Right renal pelvis (tissue), 4 donors: ENCODE measurements at regions not wholly inside any gene's neighbourhood (a gene's known extent, or its start where the extent isn't known, plus 50 kb on each side); places are given as distances from the start of the nearest gene placed in this dataset.

ENCODE experiments used
- DNase-seq, 4 donors: peaks; one replicate each; pipeline ENCODE4 v3.0.0-alpha.2; 2013; ENCODE audit warnings: low read depth in 4 of 4, low spot score in 3 of 4, missing footprints in 1 of 4

GRCh38 chr11:19382131-19382611 is 141.4 kb upstream of the E2F8 start:
- no peak for DNase-seq

DNA sequence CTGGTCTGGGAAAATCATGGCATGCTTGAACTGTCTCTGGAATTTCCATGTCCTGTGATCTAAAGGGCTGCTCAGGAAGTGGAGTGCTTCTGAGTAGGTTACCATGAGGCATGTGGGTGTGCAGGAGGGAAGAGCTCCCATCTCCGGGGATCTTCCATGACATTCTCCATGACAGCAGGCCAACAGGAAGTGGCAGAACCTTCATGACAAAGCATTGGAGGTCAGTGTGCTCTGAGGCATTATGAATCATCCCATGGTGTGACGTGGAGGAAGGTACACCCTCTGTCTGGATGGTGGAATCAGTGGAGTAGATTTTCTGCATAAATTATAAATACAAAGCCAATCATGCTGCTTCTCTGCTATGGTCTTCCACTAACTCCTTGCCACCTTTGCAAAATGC is 139.6 kb upstream of the E2F8 start:
- DNase-seq, result no peak

DNA sequence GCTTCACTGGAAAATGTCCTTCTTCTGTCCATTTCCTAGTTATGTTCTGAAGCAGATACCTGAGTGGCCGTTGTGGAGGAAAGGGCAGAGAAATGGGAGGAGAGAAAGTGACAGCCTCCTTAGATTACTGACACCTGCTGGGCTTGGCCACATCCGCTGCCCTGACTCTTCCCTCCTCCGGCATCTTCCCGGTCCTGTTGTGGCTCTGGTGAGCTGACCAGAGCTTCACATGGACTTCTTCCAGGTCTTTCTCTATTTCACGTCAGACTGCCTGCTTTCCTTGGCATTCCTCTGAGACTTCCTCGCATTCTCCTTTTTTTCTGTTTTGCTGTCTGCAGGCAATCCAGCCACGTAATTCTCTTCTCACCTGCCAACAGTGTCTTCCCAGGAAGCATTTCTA is 138.7 kb upstream of the E2F8 start:
- DNase-seq, result no peak

DNA sequence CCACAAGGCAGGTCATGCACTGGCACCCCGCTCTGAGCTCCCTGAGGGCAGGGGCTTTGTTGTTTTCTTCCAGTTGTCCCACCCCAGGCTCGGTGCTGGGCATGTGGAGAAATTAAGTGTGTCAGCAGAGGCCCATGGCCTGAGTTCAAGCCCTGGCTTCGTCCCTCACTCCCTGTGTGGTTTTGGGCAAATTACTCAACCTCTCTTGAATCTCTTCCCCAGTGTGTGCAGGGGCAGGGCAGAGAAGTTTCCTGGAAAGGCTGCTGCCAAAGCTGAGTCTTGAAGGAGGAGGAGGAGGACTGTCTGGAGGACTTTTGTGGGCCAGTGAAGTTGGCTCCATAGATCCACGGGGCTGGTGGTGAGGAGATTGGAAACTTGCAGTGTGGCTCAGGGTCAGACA is 138.1 kb upstream of the E2F8 start:
- DNase-seq, result no peak

GRCh38 chr11:19377881-19378280 is 137.1 kb upstream of the E2F8 start:
- DNase-seq, result no peak

DNA sequence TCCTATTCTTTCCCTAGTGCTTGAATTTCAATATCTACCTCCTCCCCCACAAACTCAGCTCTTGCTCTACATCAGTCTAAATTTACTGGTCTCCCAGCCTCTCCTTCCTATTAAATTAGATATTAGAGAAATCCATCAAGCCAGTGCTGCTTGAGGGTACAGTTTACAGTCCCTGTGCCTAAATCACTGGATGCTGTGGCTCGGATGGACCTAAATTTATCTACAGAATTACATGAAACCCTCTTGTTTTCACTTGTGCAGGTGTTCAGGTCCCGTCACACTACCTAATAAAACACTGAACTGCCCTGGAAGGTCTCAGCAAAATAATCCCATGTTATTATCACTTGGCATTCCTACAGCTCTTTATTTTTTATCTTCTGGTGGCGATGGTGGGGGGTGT is 134.7 kb upstream of the E2F8 start:
- no peak for DNase-seq

DNA sequence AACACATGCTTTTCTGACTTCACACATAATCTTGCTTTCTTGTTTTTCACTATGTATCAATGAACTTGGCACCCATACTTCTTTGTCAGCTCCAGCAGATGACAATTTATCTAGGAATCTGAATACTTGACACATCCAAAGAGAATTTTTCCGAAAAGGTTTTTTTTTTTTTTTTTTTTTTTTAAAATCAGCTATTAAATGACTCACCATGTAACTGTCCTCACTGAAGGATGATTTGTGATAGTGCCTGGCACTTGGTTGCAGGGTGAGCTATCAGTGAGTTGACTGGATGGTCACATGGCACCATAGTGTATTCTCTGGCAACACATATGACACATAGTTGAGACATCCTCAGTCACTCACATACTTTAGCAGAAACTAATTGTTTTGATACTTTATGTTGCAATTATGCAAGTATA is 133.4 kb upstream of the E2F8 start:
- no peak for DNase-seq

- no peak for DNase-seq
Observed at GRCh38 chr11:19372381-19372780, 131.6 kb upstream of the E2F8 start.

DNA sequence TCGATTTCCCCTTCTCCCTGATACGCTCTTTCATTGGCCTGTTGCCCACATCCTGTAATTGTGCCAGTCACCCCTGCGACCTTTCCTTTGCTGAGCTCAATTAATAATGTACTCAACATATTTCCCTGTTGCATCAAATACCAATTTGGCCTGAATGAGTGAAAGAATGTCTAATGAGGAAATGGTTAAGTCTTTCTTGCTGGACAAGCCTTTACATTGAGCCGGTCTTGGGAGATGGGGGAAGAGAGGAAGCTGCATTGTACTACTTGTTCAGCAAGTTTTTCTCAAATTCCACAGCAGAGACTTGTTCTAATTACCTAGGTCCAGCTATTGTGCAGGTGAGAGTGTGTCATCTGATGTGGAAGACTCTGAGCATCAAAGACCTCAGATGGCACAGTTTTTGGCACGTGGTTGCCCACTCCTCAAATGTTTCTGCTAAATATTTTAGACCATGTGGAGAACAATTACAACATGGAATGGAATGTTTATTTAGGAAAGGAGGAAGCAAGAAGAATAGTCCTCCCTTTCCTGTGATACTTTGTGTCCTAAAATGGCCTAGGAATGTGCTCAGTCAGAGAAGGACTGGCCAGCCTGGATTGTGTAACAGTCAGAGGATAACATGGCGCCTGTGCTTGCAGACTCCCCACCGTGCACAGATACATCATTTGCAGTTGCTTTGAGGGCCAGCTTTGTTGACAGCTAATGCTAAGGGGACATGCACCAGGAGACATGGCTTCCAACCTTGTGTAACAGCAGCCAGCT is 129.5 kb upstream of the E2F8 start:
- DNase-seq, result peak in 1 of 4 donors; percentile 16

GRCh38 chr11:19368726-19369375 is 128.1 kb upstream of the E2F8 start:
- DNase-seq, result no peak

- no peak for DNase-seq
Observed at GRCh38 chr11:19366992-19367709, 126.4 kb upstream of the E2F8 start.

- no peak for DNase-seq
Observed at GRCh38 chr11:19365743-19366410, 125.1 kb upstream of the E2F8 start.

DNA sequence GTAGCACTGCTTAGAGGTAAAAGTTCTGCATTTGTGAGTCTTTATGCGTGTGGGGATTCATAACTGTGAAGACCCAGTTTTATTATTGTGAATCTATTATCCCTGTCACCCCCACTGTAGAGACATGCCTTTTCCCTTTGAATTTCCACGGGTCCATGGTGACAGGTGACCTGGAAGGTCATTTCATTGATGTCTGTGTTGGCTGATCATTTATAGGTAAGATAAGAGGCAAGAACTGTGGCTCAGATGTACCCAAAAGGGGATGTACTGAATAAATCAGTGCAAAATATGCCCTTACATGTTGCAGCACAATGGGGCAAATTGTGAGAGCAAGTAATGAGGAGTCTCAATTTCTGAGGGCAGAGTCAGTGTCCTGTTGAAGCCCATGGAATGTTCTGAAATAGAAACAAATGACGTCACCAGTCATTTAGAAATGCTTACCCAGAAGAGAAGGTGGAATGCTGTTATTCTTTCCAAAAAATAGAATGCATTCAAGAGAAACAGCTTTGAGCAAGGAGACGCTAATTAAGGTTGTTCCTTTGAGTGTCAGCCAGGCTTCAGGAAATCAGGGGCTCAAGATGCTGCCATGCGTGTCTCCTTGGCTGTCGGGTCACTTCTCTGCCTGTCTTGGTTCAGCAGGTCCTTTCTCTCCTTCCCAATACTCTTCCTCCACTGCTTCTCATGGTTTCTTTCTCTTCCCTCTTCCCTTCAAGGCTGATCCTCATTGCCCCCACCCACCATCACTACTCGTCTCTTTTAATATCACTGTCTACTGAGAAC is 118.7 kb upstream of the E2F8 start:
- DNase-seq, result no peak

DNA sequence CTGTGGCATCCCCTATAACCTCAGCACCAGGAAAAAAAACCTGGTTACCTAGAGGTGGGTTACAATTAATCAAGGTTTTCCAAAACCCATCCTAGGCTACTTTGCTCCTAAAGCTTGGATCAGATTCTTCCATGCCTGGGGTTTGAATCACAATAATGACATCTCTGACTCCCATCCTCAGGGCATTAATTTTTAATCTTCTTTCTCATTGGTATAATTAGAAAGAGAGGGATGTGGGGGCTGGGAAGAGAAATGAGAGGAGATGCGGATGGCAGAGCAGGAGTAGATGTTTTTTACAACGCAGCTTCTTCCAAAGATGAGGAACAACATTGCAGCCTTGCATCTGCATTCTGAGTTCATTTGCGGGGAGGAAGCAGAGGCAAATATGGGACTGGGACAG is 117.2 kb upstream of the E2F8 start:
- DNase-seq, result no peak

- DNase-seq, result no peak
Observed at GRCh38 chr11:19355601-19356000, 114.9 kb upstream of the E2F8 start.

DNA sequence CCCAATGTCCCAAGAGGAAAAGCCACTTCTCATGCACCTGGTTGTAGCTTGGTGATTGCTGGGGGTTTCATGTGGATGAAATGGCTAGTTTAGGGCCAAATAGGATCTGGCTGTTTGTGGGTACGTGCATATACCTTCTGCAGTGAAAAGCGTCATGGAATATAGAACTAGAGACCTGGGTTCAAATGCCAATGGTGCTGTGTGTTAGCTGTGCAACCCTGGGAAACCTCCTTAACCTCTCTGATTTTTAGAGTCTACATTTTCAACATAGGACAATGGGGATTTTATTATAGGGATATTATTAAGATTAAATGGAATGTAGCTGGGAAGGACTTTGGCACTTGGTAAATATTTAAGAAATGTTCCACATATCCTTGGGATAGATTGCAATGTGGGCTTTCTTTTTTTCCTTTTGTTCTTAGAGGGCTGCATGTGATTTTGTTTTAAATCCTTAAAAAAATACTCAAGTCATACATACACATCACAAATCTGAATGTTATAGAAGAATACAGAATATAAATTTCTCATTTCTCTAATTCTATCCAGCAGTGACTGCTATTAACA is 112.6 kb upstream of the E2F8 start:
- DNase-seq, result no peak

GRCh38 chr11:19352771-19353160 is 112.0 kb upstream of the E2F8 start:
- DNase-seq, result no peak

GRCh38 chr11:19352072-19352770 is 111.5 kb upstream of the E2F8 start:
- no peak for DNase-seq

DNA sequence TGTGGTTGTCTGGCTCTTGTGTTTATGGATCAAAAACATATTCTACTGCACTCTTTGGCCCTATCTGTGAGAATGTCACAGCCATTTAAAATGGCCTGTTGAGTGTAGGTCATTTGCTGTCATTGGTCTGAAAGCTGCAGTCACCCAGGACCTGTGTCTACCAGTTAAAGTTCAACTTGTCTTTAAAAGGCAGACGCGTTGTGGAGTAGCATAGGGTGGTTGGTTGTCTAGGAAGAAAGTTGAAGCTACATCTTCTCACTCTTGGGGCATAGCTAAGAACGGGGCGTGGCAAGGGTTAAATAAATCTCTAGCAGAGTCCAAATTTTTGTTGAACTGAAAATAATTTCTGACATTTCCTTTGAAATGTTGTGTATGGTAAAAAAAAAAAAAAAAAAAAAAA is 110.7 kb upstream of the E2F8 start:
- DNase-seq, result no peak
